ENCODE measurements at regions not wholly inside any gene's neighbourhood (a gene's known extent, or its start where the extent isn't known, plus 50 kb on each side); places are given as distances from the start of the nearest gene placed in this dataset.

DNA sequence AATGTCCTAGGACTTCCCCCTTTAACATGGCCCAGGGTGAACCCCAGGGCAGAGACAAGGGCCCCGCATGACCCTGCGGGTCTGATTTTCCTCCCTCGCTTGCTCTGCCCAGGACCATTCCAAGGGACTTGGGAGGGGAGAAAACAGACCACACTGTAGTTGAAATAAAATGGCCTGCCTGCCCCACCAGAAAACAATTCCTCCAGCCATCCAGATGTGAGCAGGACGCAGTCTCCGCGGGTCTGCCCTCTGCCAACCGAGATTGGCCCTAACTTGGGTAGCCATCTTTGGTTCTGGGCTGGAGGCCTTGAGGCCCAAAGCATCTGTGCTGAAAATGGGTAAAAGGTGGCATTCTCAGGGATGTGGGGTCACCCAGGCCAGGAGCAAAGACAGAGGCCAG lies 75.5 kb downstream of the RFLNA start:
- no peaks in the 10 kb centered on the region for H3K9me3 Mint-ChIP-seq
- DNase-seq (ENCODE audit: low spot score), result no peak
- no peaks in the 10 kb centered on the region for H3K27me3 Mint-ChIP-seq (ENCODE audit: low read depth)
- ChIA-PET POLR2A (no interaction called here), CTCF (interaction anchor here (0.8 kb wide), 1 partner anchor 29 kb away, joined by 3 read pairs; no protein-coding TSS in a partner anchor)
- TF ChIP-seq ZNF317 (CRISPR knock-in tag; IDR thresholded peaks at IDR 0.05; ENCODE audit: borderline replicate concordance, low read depth) (no peak), OVOL2 (CRISPR knock-in tag; IDR thresholded peaks at IDR 0.05; ENCODE audit: borderline replicate concordance) (no peak), ZNF416 (CRISPR knock-in tag; IDR thresholded peaks at IDR 0.05) (no peak), GTF2I (CRISPR knock-in tag; conservative IDR thresholded peaks at IDR 0.05) (no peak)
- TF ChIP-seq, protein P1, sequence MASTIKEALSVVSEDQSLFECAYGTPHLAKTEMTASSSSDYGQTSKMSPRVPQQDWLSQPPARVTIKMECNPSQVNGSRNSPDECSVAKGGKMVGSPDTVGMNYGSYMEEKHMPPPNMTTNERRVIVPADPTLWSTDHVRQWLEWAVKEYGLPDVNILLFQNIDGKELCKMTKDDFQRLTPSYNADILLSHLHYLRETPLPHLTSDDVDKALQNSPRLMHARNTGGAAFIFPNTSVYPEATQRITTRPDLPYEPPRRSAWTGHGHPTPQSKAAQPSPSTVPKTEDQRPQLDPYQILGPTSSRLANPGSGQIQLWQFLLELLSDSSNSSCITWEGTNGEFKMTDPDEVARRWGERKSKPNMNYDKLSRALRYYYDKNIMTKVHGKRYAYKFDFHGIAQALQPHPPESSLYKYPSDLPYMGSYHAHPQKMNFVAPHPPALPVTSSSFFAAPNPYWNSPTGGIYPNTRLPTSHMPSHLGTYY (CRISPR knock-in tag; IDR thresholded peaks at IDR 0.05), result no peak
- TF ChIP-seq, protein P2, sequence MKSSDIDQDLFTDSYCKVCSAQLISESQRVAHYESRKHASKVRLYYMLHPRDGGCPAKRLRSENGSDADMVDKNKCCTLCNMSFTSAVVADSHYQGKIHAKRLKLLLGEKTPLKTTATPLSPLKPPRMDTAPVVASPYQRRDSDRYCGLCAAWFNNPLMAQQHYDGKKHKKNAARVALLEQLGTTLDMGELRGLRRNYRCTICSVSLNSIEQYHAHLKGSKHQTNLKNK (CRISPR knock-in tag; IDR thresholded peaks at IDR 0.05), result no peak
- TF ChIP-seq, protein P3, sequence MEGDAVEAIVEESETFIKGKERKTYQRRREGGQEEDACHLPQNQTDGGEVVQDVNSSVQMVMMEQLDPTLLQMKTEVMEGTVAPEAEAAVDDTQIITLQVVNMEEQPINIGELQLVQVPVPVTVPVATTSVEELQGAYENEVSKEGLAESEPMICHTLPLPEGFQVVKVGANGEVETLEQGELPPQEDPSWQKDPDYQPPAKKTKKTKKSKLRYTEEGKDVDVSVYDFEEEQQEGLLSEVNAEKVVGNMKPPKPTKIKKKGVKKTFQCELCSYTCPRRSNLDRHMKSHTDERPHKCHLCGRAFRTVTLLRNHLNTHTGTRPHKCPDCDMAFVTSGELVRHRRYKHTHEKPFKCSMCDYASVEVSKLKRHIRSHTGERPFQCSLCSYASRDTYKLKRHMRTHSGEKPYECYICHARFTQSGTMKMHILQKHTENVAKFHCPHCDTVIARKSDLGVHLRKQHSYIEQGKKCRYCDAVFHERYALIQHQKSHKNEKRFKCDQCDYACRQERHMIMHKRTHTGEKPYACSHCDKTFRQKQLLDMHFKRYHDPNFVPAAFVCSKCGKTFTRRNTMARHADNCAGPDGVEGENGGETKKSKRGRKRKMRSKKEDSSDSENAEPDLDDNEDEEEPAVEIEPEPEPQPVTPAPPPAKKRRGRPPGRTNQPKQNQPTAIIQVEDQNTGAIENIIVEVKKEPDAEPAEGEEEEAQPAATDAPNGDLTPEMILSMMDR (IDR thresholded peaks at IDR 0.05), result no peak
- TF ChIP-seq, protein P4, sequence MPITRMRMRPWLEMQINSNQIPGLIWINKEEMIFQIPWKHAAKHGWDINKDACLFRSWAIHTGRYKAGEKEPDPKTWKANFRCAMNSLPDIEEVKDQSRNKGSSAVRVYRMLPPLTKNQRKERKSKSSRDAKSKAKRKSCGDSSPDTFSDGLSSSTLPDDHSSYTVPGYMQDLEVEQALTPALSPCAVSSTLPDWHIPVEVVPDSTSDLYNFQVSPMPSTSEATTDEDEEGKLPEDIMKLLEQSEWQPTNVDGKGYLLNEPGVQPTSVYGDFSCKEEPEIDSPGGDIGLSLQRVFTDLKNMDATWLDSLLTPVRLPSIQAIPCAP (CRISPR knock-in tag; IDR thresholded peaks at IDR 0.05), result no peak
- H3K27ac Mint-ChIP-seq, result no peak overlapping the region
- no peaks in the 10 kb centered on the region for H3K4me1 Mint-ChIP-seq
- ATAC-seq, result no peak
- H3K4me3 Mint-ChIP-seq, result no peak overlapping the region
- H3K36me3 Mint-ChIP-seq, result peaks cover 8% of the 10 kb centered on the region; the same call in 1 of the 2 replicates

DNA sequence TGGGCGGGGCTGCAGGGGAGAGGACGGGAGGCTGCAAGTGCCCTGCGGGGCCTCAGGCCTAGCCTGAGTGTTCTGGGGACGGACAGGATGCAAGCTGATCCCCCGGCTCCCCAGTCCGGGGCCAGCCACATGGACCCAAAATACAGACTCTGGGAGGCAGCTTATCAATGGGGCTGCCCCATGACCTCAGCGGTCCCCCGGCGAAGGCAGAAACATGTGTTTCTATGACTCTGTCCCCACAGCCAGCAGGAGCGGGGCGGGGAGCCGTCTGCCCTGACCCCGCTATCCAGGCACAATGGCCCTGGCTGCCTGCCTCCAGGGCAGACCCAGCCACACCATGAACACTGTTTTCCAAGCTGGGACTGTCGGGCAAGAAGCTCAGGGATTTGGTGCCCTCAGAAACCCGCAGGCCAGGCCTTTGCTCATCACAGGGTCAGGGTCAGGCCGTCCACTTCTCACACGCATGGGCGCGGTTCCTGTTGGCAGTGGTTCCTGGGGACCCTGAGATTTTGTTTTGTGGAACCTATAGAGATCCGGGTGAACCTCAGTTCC lies 75.0 kb downstream of the RFLNA start:
- Mint-ChIP-seq H3K4me1 (no peaks in the 10 kb centered on the region), H3K27ac (no peak overlapping the region), H3K36me3 (peaks cover 8% of the 10 kb centered on the region; the same call in 1 of the 2 replicates), H3K9me3 (no peaks in the 10 kb centered on the region), H3K27me3 (ENCODE audit: low read depth) (no peaks in the 10 kb centered on the region), H3K4me3 (no peak overlapping the region)
- POLR2A ChIA-PET, result no interaction called here
- DNase-seq (ENCODE audit: low spot score) (no peak), ATAC-seq (no peak)
- TF ChIP-seq, protein P5, sequence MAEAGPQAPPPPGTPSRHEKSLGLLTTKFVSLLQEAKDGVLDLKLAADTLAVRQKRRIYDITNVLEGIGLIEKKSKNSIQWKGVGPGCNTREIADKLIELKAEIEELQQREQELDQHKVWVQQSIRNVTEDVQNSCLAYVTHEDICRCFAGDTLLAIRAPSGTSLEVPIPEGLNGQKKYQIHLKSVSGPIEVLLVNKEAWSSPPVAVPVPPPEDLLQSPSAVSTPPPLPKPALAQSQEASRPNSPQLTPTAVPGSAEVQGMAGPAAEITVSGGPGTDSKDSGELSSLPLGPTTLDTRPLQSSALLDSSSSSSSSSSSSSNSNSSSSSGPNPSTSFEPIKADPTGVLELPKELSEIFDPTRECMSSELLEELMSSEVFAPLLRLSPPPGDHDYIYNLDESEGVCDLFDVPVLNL (CRISPR knock-in tag; IDR thresholded peaks at IDR 0.05; ENCODE audit: borderline replicate concordance, low read depth), result no peak
- 0 out of 2 replicates have a peak, but pooled peaks have one; percentile 5 for TF ChIP-seq GABPB1 (CRISPR knock-in tag; IDR thresholded peaks at IDR 0.05)
- CTCF ChIA-PET, result interaction anchor here (0.5 kb wide), 1 partner anchor 317 kb away, joined by 4 read pairs; no protein-coding TSS in a partner anchor

DNA sequence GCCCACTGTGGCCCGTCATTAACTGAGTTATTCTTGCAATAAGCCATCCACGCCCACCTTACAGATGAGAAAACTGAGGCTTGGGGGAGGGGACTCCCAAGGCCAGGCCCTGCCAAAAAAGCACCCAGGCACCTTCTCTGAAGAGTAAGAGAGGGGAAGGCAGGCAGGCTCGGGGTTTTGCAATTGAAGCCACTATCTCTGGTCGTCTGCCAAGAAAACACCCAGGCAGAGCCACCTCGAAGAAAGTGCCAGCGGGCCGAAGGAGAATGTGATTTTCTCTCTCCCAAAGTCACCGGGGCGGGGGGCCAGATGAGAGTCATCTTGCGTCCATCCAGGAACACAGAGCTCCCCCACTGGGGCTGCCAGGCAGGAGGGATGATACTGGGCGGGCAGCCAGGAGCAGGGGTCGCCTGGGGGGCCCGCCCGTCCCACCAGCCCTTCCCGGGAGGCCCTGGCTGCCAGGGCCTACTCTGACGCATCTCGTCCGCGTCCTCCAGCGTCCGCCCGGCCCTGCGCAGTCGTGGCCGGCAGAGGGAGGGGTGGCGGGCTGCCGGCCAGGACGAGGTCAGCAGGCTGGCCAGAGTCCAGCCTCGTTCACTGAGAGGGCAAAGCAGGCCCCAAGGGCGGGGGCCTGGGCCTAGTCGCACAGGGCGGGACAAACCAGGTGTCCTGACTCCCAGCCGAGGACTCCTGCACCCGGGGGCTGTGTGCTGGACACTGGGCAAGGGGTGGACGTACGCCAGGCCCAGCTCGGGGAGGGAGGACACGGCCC lies 74.3 kb downstream of the RFLNA start:
- Mint-ChIP-seq H3K36me3 (peaks cover 8% of the 10 kb centered on the region; the same call in 1 of the 2 replicates), H3K27me3 (ENCODE audit: low read depth) (no peaks in the 10 kb centered on the region), H3K27ac (no peak overlapping the region), H3K9me3 (no peaks in the 10 kb centered on the region), H3K4me1 (no peaks in the 10 kb centered on the region), H3K4me3 (no peak overlapping the region)
- ChIA-PET CTCF (interaction anchor here (0.5 to 0.8 kb wide), 2 partner anchors 20 to 316 kb away, joined by 3 to 4 read pairs; no protein-coding TSS in a partner anchor), POLR2A (no interaction called here)
- no peak for DNase-seq (ENCODE audit: low spot score)
- TF ChIP-seq GTF2I (CRISPR knock-in tag; conservative IDR thresholded peaks at IDR 0.05) (no peak), GABPB1 (CRISPR knock-in tag; IDR thresholded peaks at IDR 0.05) (0 out of 2 replicates have a peak, but pooled peaks have one; percentile 12)
- ATAC-seq, result no peak

Measured in WTC11 (cell line).